GM19324 (cell line): ENCODE measurements at regions not wholly inside any gene's neighbourhood (a gene's known extent, or its start where the extent isn't known, plus 50 kb on each side); places are given as distances from the start of the nearest gene placed in this dataset.

Experiments
- ATAC-seq: cut with Tn5 transposase; IDR thresholded peaks from one replicate; pipeline ENCODE4 v1.9.1; 2021; ENCODE audit warnings: mild to moderate bottlenecking, moderate library complexity; ENCODE audit not compliant: unreplicated experiment, low FRiP score

GRCh38 chr2:71749671-71750101 is 296.3 kb downstream of the DYSF start:
- ATAC-seq, result no peak

- ATAC-seq, result no peak
Observed at GRCh38 chr2:71748227-71748626, 294.9 kb downstream of the DYSF start.

DNA sequence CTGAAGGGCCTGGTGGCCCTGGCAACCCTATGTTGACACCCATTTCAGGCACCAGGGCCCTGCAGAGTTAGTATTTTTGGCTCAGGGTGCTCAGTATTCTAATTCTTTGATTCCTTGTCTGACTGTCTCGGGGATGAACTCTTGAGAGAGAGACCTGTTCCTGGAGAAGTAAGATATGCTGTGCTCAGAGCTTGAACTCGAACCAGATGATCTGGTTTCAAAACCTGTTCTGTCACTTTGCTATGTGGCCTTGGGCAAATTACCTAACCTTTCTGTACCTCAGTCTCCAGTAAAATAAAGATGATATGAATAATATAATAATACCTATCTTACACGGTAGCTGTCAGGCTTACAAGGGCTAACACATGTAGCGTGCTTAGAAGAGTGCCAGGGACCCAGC is 294.2 kb downstream of the DYSF start:
- ATAC-seq, result no peak

GRCh38 chr2:71746946-71747501 is 293.7 kb downstream of the DYSF start:
- no peak for ATAC-seq

- ATAC-seq, result no peak
Observed at GRCh38 chr2:71744781-71745180, 291.4 kb downstream of the DYSF start.

GRCh38 chr2:71743995-71744675 is 290.8 kb downstream of the DYSF start:
- ATAC-seq, result no peak

DNA sequence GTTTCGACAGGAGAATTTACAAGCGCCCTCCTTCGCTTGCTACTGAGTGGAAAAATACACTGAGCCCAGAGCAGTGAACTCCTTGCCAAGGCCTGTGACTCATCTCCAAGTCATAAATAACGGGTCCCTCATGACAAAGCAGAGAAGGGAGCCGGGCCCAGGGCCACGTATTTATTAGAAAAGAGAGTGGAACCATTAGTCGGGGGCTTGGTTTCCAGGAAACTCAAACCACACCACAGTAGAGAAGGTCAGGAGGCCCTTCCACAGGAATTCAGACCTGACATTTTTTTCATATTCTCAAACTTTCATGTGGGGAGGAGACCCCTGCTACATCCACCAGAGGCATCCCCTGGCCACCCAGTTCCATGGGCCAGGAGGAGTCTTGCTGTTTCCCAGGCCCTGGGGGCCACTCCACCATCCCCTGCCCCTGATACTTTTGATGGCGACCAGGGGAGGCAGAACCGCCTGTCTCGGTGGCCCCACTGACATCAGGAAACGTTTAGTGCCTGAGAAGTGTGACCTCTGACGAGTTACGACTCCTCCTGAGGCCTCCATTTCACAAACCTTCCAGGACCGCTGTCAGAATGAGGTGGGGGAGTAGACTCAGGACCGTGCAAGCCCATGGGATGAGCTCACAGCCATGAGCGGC is 289.7 kb downstream of the DYSF start:
- no peak for ATAC-seq

GRCh38 chr2:71736986-71737385 is 283.6 kb downstream of the DYSF start:
- ATAC-seq, result no peak

GRCh38 chr2:71736091-71736861 is 282.9 kb downstream of the DYSF start:
- no peak for ATAC-seq
